Panc1 (cell line): ENCODE measurements at regions not wholly inside any gene's neighbourhood (a gene's known extent, or its start where the extent isn't known, plus 50 kb on each side); places are given as distances from the start of the nearest gene placed in this dataset.

Experiments
- ATAC-seq: fragments of 200-7000 bp; cut with Tn5 transposase; 2 replicates; pipeline ENCODE4 v1.9.1; 2020; ENCODE audit warnings: mild to moderate bottlenecking, moderate library complexity
- BruUV-seq: library from RNA; stranded (reverse); fragments of 400-500 nt; replicated peaks from 2 replicates; lab custom pipeline; 2021; lab: Mats Ljungman, UMichigan
- CTCF ChIA-PET: fragments of 300-600 bp; sonication (Branson Sonifier 250); formaldehyde crosslinking; loops from one replicate; lab custom pipeline; 2022; ENCODE audit warnings: antibody characterized with exemption; lab: Charles Lee
- POLR2A ChIA-PET: fragments of 300-600 bp; sonication (Branson Sonifier 250); formaldehyde crosslinking; loops from one replicate; lab custom pipeline; 2022; ENCODE audit warnings: antibody characterized with exemption; lab: Charles Lee
- DNase-seq: peaks from one replicate; pipeline ENCODE4 v3.0.0-alpha.2; 2010; ENCODE audit warnings: low read depth, low spot score
- H3K27ac ChIP-seq: 2 replicates; pipeline ENCODE4 v1.5.1; 2011; ENCODE audit warnings: mild to moderate bottlenecking, low read length, inconsistent platforms
- H3K27me3 ChIP-seq: fragments of 200-500 bp; sonication (Bioruptor generic); 2 replicates; pipeline ENCODE4 v1.6.0; 2014; ENCODE audit warnings: low read length, inconsistent platforms; ENCODE audit not compliant: control insufficient read depth, insufficient read depth
- H3K36me3 ChIP-seq: fragments of 200-500 bp; sonication (Bioruptor generic); 2 replicates; pipeline ENCODE4 v1.5.1; 2014; ENCODE audit warnings: inconsistent platforms, mild to moderate bottlenecking, low read length, moderate library complexity; ENCODE audit not compliant: control insufficient read depth, insufficient read depth
- H3K4me1 ChIP-seq: 2 replicates; pipeline ENCODE4 v1.5.1; 2011; ENCODE audit warnings: inconsistent platforms, mild to moderate bottlenecking, low read length, moderate library complexity; ENCODE audit not compliant: control insufficient read depth, insufficient read depth
- H3K4me3 ChIP-seq, 2 experiments: 2 replicates each; pipeline ENCODE4 v1.5.1; 2011 to 2012; ENCODE audit warnings: low read depth in 2 of 2, low read length in 2 of 2, mild to moderate bottlenecking in 2 of 2, inconsistent platforms in 1 of 2, moderate library complexity in 1 of 2
- H3K9me3 ChIP-seq: fragments of 200-500 bp; sonication (Bioruptor generic); 2 replicates; pipeline ENCODE4 v1.5.1; 2014; ENCODE audit warnings: low read depth, mild to moderate bottlenecking, inconsistent platforms, low read length, moderate library complexity; ENCODE audit not compliant: control insufficient read depth, insufficient read depth
- POLR2AphosphoS5 ChIP-seq: IDR thresholded peaks from 2 replicates; pipeline ENCODE4 v1.6.1; 2012; ENCODE audit warnings: mild to moderate bottlenecking, low read depth, low read length, moderate library complexity
- SIN3A ChIP-seq: IDR thresholded peaks from 2 replicates; pipeline ENCODE4 v1.6.1; 2012; ENCODE audit warnings: low read depth, mild to moderate bottlenecking, low read length, moderate library complexity, borderline replicate concordance; ENCODE audit not compliant: insufficient read depth
- TCF7L2 ChIP-seq: IDR thresholded peaks from 2 replicates; pipeline ENCODE4 v1.6.1; 2011; ENCODE audit warnings: mild to moderate bottlenecking, low read depth, low read length, inconsistent platforms
- in situ Hi-C: cut with HindIII; loops from 2 replicates; pipeline ENCODE4 v1.10.0; 2016; ENCODE audit warnings: low sequenced_read_pairs, low pct_unique_long_range_greater_than_20kb
- intact Hi-C: fragments of 100-400 bp; cut with micrococcal nuclease; formaldehyde crosslinking; loops from one replicate; pipeline ENCODE4 v1.10.0; 2022; ENCODE audit not compliant: unreplicated experiment
- TF ChIP-seq, protein P1 (sequence below): fragments of 450-650 bp; IDR thresholded peaks from 2 replicates; pipeline ENCODE4 v1.5.1; 2017; ENCODE audit warnings: mild to moderate bottlenecking
- TF ChIP-seq, protein P2 (sequence below), 2 experiments: IDR thresholded peaks; 2 replicates each; pipeline ENCODE4 v1.6.1; 2011 to 2012; ENCODE audit warnings: low read depth in 2 of 2, control low read depth in 1 of 2, low read length in 1 of 2, mild to moderate bottlenecking in 1 of 2, moderate library complexity in 1 of 2; ENCODE audit not compliant: insufficient read depth in 1 of 2

DNA sequence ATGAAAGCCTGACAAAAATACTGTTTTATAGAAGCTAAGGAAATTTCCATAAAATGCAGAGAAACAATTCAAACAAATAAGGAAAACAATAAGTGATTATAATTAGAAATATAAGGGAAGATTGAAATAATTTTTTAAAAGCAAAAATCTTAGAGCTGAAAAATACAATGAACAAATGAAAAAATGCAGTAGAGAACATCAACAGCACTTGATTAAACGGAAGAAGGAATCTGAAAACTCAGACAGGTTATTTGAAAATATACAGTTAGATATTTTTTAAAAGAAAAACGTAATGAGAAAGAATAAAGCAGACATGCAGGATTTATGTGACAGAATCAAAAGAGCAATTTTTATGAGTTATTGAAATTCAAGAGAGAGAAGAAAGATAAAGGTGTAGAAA is 279.1 kb upstream of the MAGI2 start:
- H3K36me3 ChIP-seq = no peaks in the 10 kb centered on the region
- DNase-seq = no peak
- H3K27me3 ChIP-seq = no peaks in the 10 kb centered on the region
- peaks cover 21% of the 10 kb centered on the region; the same call in 1 of the 2 replicates for H3K9me3 ChIP-seq
- in situ Hi-C loops (no loop called here), intact Hi-C loops (no loop called here)
- H3K4me1 ChIP-seq = no peaks in the 10 kb centered on the region
- CTCF ChIA-PET = no interaction called here
- BruUV-seq = no TSS peak
- ATAC-seq = no peak
- no peak for TF ChIP-seq SIN3A
- TF ChIP-seq, protein P1, sequence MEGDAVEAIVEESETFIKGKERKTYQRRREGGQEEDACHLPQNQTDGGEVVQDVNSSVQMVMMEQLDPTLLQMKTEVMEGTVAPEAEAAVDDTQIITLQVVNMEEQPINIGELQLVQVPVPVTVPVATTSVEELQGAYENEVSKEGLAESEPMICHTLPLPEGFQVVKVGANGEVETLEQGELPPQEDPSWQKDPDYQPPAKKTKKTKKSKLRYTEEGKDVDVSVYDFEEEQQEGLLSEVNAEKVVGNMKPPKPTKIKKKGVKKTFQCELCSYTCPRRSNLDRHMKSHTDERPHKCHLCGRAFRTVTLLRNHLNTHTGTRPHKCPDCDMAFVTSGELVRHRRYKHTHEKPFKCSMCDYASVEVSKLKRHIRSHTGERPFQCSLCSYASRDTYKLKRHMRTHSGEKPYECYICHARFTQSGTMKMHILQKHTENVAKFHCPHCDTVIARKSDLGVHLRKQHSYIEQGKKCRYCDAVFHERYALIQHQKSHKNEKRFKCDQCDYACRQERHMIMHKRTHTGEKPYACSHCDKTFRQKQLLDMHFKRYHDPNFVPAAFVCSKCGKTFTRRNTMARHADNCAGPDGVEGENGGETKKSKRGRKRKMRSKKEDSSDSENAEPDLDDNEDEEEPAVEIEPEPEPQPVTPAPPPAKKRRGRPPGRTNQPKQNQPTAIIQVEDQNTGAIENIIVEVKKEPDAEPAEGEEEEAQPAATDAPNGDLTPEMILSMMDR = no peak
- no peak overlapping the region for H3K4me3 ChIP-seq
- no peak overlapping the region for H3K27ac ChIP-seq
- POLR2A ChIA-PET = no interaction called here

DNA sequence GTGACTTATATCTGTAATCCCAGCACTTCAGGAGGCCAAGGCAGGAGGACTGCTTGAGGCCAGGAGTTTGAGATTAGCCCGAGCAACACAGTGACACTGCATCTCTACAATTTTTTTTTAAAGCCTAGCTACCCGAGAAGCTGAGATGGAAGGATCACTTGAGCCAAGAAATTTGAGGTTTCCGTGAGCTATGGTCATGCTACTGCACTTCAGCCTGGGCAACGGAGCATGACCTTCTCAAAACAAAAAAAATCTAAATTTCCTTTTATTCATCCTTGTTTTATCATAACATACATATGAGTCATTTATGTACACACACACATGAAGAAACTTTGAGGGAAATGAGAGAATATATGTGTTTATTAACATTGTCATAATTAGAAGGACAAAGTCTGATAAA is 277.5 kb upstream of the MAGI2 start:
- Histone ChIP-seq H3K9me3 (peaks cover 21% of the 10 kb centered on the region; the same call in 1 of the 2 replicates), H3K27ac (no peak overlapping the region), H3K36me3 (no peaks in the 10 kb centered on the region), H3K4me1 (no peaks in the 10 kb centered on the region), H3K4me3 (no peak overlapping the region), H3K27me3 (no peaks in the 10 kb centered on the region)
- in situ Hi-C loops = no loop called here
- intact Hi-C loops = no loop called here
- BruUV-seq = no TSS peak
- TF ChIP-seq, protein P1 = no peak
- TF ChIP-seq, protein P2, sequence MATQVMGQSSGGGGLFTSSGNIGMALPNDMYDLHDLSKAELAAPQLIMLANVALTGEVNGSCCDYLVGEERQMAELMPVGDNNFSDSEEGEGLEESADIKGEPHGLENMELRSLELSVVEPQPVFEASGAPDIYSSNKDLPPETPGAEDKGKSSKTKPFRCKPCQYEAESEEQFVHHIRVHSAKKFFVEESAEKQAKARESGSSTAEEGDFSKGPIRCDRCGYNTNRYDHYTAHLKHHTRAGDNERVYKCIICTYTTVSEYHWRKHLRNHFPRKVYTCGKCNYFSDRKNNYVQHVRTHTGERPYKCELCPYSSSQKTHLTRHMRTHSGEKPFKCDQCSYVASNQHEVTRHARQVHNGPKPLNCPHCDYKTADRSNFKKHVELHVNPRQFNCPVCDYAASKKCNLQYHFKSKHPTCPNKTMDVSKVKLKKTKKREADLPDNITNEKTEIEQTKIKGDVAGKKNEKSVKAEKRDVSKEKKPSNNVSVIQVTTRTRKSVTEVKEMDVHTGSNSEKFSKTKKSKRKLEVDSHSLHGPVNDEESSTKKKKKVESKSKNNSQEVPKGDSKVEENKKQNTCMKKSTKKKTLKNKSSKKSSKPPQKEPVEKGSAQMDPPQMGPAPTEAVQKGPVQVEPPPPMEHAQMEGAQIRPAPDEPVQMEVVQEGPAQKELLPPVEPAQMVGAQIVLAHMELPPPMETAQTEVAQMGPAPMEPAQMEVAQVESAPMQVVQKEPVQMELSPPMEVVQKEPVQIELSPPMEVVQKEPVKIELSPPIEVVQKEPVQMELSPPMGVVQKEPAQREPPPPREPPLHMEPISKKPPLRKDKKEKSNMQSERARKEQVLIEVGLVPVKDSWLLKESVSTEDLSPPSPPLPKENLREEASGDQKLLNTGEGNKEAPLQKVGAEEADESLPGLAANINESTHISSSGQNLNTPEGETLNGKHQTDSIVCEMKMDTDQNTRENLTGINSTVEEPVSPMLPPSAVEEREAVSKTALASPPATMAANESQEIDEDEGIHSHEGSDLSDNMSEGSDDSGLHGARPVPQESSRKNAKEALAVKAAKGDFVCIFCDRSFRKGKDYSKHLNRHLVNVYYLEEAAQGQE (IDR thresholded peaks at IDR 0.05; ENCODE audit: insufficient read depth in 1 of 2, low read depth in 2 of 2, low read length in 1 of 2) = no peak
- TF ChIP-seq TCF7L2 (no peak), SIN3A (no peak), POLR2AphosphoS5 (no peak)
- no peak for DNase-seq
- ATAC-seq = no peak
- ChIA-PET CTCF (no interaction called here), POLR2A (no interaction called here)
